Gastroesophageal sphincter (tissue), 4 donors: ENCODE measurements at regions not wholly inside any gene's neighbourhood (a gene's known extent, or its start where the extent isn't known, plus 50 kb on each side); places are given as distances from the start of the nearest gene placed in this dataset.
"Not testable (repeated sequence)": the region's sequence is repeated elsewhere in the genome, so short reads cannot be mapped to it uniquely, and the experiment has no call there.

Experiments
- ATAC-seq: fragments of 150-250 bp; one replicate; pipeline ENCODE4 v1.9.1; 2016; ENCODE audit warnings: mild to moderate bottlenecking, moderate library complexity
- H3K27ac ChIP-seq, 4 donors: fragments of 200-600 bp; sonication (generic) in 3 of 4; 1 replicate in 3 of 4; 2 replicates in 1 of 4; pipeline ENCODE4 v1.5.1; 2016 to 2019
- H3K27me3 ChIP-seq: fragments of 200-600 bp; sonication (generic); one replicate; pipeline ENCODE4 v1.5.1; 2019
- H3K36me3 ChIP-seq, 2 donors: fragments of 200-600 bp; sonication (generic); one replicate each; pipeline ENCODE4 v1.5.1; 2019; ENCODE audit warnings: control low read depth in 1 of 2
- H3K4me1 ChIP-seq, 3 donors: fragments of 200-600 bp; sonication (generic); 1 replicate in 2 of 3; 2 replicates in 1 of 3; pipeline ENCODE4 v1.5.1; 2016 to 2019; ENCODE audit warnings: control low read depth in 2 of 3
- H3K4me3 ChIP-seq, 2 donors: fragments of 200-600 bp; sonication (generic); one replicate each; pipeline ENCODE4 v1.5.1; 2019; ENCODE audit warnings: mild to moderate bottlenecking in 1 of 2, moderate library complexity in 1 of 2
- H3K9me3 ChIP-seq, 3 donors: fragments of 200-600 bp; sonication (generic); one replicate each; pipeline ENCODE4 v1.5.1; 2017 to 2019; ENCODE audit warnings: control low read depth in 2 of 3
- CTCF ChIP-seq, 4 experiments: fragments of 200-600 bp in 2 of 4; fragments of 450-650 bp in 2 of 4; sonication (generic) in 1 of 4; IDR thresholded peaks; one replicate each; pipeline ENCODE4 v1.5.1; 2017 to 2019; ENCODE audit warnings: antibody characterized with exemption in 4 of 4, mild to moderate bottlenecking in 2 of 4, moderate library complexity in 2 of 4
- EP300 ChIP-seq: sonication (generic); formaldehyde crosslinking; IDR thresholded peaks from one replicate; pipeline ENCODE4 v1.6.1; 2017; ENCODE audit warnings: antibody characterized with exemption, mild to moderate bottlenecking
- POLR2A ChIP-seq, 2 donors: fragments of 450-650 bp; IDR thresholded peaks; one replicate each; pipeline ENCODE4 v1.6.1; 2017; ENCODE audit warnings: antibody characterized with exemption in 2 of 2, mild to moderate bottlenecking in 2 of 2, moderate library complexity in 1 of 2
- POLR2AphosphoS5 ChIP-seq: sonication (generic); formaldehyde crosslinking; IDR thresholded peaks from one replicate; pipeline ENCODE4 v1.6.1; 2017; ENCODE audit warnings: antibody characterized with exemption
- WGBS, 2 donors: methylation state at CpG; one replicate each; pipeline ENCODE4 v1.1.5; 2018; ENCODE audit warnings: low coverage in 1 of 2; 5-methylcytosine and 5-hydroxymethylcytosine counted together

GRCh38 chr15:26115229-26115943, 252.3 kb upstream of the ATP10A start:
- Histone ChIP-seq H3K36me3 (no peaks in the 10 kb centered on the region), H3K27ac (no peak overlapping the region), H3K9me3 (no peaks in the 10 kb centered on the region), H3K27me3 (no peaks in the 10 kb centered on the region), H3K4me1 (no peaks in the 10 kb centered on the region), H3K4me3 (no peak overlapping the region)
- ATAC-seq = no peak
- no peak for TF ChIP-seq CTCF (IDR thresholded peaks at IDR 0.05)
- no peak for TF ChIP-seq EP300
- no peak for TF ChIP-seq POLR2AphosphoS5
- TF ChIP-seq POLR2A (IDR thresholded peaks at IDR 0.05) = no peak
- WGBS, 2 donors = 63 to 69% methylated on average over 7 to 8 of the region's 9 CpGs

- not testable (repeated sequence) for H3K9me3 ChIP-seq, H3K27me3 ChIP-seq, H3K27ac ChIP-seq, H3K4me3 ChIP-seq, H3K36me3 ChIP-seq, ATAC-seq, H3K4me1 ChIP-seq
- 71 to 92% methylated on average over 5 to 6 of the region's 8 CpGs for WGBS, 2 donors
These were observed 251.0 kb upstream of the ATP10A start for GRCh38 chr15:26114128-26114527.

- ATAC-seq = no peak
- Histone ChIP-seq H3K27ac (no peak overlapping the region), H3K4me1 (no peaks in the 10 kb centered on the region), H3K4me3 (no peak overlapping the region), H3K9me3 (no peaks in the 10 kb centered on the region), H3K36me3 (no peaks in the 10 kb centered on the region), H3K27me3 (no peaks in the 10 kb centered on the region)
- 81 to 94% methylated on average over 3 to 7 of the region's 10 CpGs for whole genome bisulfite sequencing, 2 donors
- TF ChIP-seq POLR2AphosphoS5 = no peak
- TF ChIP-seq POLR2A (IDR thresholded peaks at IDR 0.05) = no peak
- no peak for TF ChIP-seq EP300
- no peak for TF ChIP-seq CTCF (IDR thresholded peaks at IDR 0.05)
These were observed 250.2 kb upstream of the ATP10A start for GRCh38 chr15:26113296-26113695.

- Histone ChIP-seq H3K9me3 (peaks cover 0 to 7% (median 0%) of the 10 kb centered on the region in 3 donors), H3K27me3 (no peaks in the 10 kb centered on the region), H3K4me3 (no peak overlapping the region), H3K4me1 (no peaks in the 10 kb centered on the region), H3K36me3 (no peaks in the 10 kb centered on the region), H3K27ac (no peak overlapping the region)
- ATAC-seq = no peak
- WGBS, 2 donors = 44 to 51% methylated on average over 4 of the region's 4 CpGs
- TF ChIP-seq POLR2AphosphoS5 (no peak), CTCF (IDR thresholded peaks at IDR 0.05) (no peak), EP300 (no peak), POLR2A (IDR thresholded peaks at IDR 0.05) (no peak)
These were observed 246.1 kb upstream of the ATP10A start for GRCh38 chr15:26109203-26109602.

- no peak for ATAC-seq
- no peaks in the 10 kb centered on the region for H3K36me3 ChIP-seq
- no peak overlapping the region for H3K27ac ChIP-seq
- TF ChIP-seq CTCF (IDR thresholded peaks at IDR 0.05) = no peak
- no peak for TF ChIP-seq EP300
- no peak for TF ChIP-seq POLR2AphosphoS5
- no peak for TF ChIP-seq POLR2A (IDR thresholded peaks at IDR 0.05)
- H3K27me3 ChIP-seq = no peaks in the 10 kb centered on the region
- peaks cover 0 to 10% (median 0%) of the 10 kb centered on the region in 3 donors for H3K4me1 ChIP-seq
- peaks cover 0 to 7% (median 0%) of the 10 kb centered on the region in 3 donors for H3K9me3 ChIP-seq
- WGBS, 2 donors = 90 to 100% methylated on average over 3 of the region's 3 CpGs
- no peak overlapping the region for H3K4me3 ChIP-seq
These were observed 243.4 kb upstream of the ATP10A start for GRCh38 chr15:26106556-26106955.
